ENCODE measurements at regions not wholly inside any gene's neighbourhood (a gene's known extent, or its start where the extent isn't known, plus 50 kb on each side); places are given as distances from the start of the nearest gene placed in this dataset.

GRCh38 chr2:136399667-136400289 lies 281.8 kb upstream of the CXCR4 start:
- DNase-seq = no peak

DNA sequence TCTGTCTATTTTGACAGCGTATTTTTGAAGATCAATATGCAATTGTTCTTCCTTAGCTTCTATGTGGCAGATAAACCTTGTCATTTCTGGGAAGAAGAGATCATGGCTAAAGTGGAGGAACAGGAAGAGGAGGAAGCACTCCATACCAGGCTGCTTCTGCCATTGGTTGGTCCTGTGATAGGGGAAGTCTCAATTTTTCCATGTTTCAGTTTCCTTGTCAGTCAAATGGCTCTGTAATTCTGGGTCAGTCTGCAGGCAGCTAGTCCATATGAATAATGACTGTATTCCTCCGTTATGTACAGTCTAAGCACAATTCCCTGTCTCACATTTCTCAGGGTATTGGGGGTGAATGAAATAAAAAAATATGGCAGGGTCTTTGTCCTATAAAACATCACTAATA lies 277.6 kb upstream of the CXCR4 start:
- DNase-seq = no peak

- DNase-seq = no peak
These were observed 276.4 kb upstream of the CXCR4 start for GRCh38 chr2:136394136-136395060.

GRCh38 chr2:136393514-136393913 lies 275.6 kb upstream of the CXCR4 start:
- no peak for DNase-seq

- no peak for DNase-seq
These were observed 275.1 kb upstream of the CXCR4 start for GRCh38 chr2:136392897-136393505.

DNA sequence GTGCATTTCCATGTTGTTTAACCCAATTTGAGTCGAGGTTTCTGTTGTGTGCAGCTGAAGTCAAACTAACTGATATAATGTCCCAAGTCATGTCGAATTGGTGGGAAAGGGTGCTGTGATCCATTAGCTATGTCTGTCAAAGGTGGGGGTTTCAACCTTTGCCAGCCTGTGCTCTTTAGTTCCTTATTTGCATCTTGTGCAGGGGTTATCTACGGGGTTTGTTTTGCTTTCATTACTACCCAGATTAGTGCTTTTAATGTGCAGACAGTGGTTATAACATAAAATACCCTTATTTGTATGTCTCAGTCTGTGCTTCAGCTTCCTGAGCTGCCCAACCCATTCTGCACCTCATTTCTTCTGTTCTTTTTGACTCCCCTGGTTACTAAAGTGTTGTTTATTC lies 271.9 kb upstream of the CXCR4 start:
- DNase-seq = no peak

GRCh38 chr2:136386046-136386445 lies 268.1 kb upstream of the CXCR4 start:
- no peak for DNase-seq

DNA sequence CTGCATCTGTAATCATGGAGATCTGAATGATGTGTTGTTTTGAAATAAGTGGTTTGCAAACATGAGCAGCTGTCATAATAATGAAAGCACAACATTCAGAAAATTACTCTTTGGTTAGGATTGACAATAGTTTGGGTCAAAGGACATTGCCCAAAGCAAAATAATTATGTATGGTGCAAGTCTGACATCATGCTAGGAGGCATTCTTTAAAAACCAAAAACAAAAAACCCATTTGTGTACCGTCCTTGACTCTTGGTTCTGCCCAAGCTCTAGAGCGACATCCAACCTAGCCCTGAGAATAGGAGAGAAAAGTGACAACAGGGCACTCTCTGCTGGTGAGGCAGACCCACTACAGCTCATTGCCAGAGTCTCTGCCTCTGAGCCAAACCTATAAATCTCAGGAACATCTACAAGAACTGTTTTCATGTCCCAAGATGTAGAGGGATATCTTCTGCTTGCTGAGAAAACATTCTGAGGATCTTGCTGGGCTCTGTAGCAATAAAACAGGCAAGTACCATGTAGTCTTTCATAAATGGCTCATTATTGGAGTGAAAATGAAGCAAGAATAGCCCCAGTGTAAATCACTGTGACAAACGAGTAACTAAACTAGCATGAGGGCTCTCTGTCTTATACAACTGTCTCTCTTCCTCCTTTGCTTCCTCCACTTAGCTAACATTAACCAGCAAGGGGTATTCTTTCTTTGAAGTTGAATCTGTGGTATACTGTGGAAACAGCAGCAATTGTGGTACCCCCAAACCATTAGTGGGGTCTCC lies 266.8 kb upstream of the CXCR4 start:
- no peak for DNase-seq

DNA sequence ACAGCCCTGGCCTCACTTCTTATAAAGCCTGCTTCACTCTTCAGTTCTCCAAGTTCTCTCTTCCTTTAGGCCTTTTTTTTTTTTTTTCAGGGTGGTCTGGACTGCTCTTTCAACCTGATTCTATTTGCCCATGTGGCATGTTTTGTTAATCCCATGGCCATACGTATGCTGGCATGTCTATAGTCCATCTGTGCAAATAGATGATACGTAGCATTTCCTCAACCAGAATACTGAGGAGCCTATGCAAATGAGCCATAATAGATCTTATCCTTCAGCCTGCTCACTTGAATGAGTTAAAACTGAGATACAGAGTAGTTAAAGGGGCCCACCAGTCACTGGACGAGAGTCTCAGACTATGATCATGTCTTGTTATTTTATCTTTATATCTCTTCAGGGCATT lies 265.2 kb upstream of the CXCR4 start:
- no peak for DNase-seq

- peak; percentile 84 for DNase-seq
These were observed 264.0 kb upstream of the CXCR4 start for GRCh38 chr2:136381722-136382633.

- no peak for DNase-seq
These were observed 263.3 kb upstream of the CXCR4 start for GRCh38 chr2:136381245-136381644.

GRCh38 chr2:136378712-136379595 lies 261.0 kb upstream of the CXCR4 start:
- DNase-seq = peak; percentile 81

- no peak for DNase-seq
These were observed 259.8 kb upstream of the CXCR4 start for GRCh38 chr2:136377423-136378382.

GRCh38 chr2:136376798-136377211 lies 258.9 kb upstream of the CXCR4 start:
- DNase-seq = no peak

DNA sequence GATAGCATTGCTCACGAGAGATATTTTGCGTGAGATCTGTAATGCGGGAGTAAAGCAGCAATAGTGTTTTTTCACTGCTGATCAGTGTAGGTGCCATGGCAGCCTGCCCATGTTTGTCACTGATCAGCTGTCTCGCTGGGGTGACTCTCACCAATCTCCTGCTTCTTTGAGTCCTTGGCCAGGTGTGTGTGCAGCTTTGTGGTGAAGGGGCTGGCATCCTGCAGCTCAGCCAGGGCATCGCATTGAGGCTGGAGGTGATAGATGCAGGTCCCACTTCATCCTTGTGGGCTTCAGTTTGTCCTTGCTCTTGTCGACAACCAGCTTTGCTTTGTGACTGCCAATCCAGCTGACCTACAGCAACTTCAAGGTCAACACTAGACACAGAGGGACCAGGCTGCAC lies 258.3 kb upstream of the CXCR4 start:
- DNase-seq = no peak

GRCh38 chr2:136375017-136375901 lies 257.3 kb upstream of the CXCR4 start:
- DNase-seq = no peak

- no peak for DNase-seq
These were observed 255.9 kb upstream of the CXCR4 start for GRCh38 chr2:136373841-136374240.

DNA sequence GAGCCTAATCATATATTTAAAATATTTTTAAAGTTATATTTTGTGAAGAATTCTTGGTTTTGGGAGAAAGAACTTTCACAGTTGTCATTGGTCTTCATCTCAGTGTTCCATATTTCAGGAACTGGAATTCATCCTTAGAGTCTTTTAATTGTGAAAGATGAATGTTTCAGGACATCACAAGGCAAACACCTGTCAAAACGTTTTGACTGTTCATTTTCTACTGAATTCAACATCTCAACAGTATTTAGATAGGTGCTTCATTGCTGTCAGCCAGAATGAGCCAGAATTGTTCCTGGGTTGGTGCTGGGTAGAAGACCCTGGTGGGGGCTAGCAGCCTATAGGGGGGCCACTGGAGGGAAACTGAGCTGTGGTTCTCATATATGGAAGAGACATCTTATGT lies 255.1 kb upstream of the CXCR4 start:
- no peak for DNase-seq

DNA sequence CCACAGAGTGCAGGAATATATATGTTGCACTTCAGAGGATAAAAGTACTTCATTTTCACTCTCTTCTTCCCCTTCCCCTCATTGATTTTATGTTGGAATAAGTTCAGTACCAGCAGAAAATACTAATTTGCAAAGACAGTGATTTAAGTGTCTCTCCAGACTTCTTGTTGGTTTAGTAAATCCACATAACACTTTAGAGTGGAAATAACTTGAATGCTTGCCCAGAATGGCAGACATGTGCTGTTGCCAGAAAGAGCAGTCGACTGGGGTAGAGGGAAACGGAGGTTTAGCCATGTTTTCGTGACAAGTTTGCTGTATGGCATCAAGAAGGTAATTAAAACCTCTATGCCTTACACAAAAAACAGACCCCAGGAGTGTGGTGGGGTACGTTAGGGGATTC lies 246.0 kb upstream of the CXCR4 start:
- peak; percentile 16 for DNase-seq
